ENCODE measurements at regions not wholly inside any gene's neighbourhood (a gene's known extent, or its start where the extent isn't known, plus 50 kb on each side); places are given as distances from the start of the nearest gene placed in this dataset.

DNA sequence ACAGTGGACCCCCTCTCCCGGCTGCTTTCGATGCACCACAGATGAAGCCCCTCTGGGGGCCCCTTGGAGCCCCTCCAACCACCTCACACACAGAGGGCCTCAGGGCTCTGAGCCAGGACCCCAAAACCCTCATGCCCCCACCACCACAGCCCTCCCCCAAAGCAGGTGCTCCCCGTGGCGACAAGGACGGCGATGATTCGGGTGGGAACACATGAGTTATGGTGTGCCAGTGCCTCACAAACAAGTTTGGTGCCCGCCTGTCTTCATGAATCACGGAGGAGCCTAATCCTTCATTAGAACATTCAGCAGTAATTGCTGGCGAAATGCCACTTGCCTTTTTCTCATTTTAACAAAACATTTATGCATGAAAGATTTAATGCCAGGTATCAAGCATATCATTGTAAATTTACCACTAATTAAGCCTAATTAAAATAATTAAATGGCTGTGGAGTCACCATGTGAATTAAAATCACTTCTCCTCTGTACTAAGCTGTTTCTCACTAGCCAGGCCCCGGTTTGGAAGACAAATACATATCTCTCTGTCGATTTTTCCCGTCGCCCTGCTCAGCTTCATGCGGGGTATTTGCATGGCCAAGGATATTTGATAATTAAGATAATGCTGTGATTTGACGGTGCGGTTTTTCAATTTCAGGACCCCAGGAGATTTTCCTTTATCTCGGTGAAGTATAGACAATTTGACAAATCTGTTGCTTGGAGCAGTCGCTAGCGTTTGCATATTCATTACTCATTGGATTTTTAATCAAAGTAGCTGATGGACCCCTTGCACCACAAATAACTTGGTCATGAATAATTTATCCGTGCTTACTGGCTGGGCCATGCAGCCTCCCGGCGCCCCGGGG is 157.0 kb downstream of the TLE3 start:
- TF ChIP-seq, protein P1, sequence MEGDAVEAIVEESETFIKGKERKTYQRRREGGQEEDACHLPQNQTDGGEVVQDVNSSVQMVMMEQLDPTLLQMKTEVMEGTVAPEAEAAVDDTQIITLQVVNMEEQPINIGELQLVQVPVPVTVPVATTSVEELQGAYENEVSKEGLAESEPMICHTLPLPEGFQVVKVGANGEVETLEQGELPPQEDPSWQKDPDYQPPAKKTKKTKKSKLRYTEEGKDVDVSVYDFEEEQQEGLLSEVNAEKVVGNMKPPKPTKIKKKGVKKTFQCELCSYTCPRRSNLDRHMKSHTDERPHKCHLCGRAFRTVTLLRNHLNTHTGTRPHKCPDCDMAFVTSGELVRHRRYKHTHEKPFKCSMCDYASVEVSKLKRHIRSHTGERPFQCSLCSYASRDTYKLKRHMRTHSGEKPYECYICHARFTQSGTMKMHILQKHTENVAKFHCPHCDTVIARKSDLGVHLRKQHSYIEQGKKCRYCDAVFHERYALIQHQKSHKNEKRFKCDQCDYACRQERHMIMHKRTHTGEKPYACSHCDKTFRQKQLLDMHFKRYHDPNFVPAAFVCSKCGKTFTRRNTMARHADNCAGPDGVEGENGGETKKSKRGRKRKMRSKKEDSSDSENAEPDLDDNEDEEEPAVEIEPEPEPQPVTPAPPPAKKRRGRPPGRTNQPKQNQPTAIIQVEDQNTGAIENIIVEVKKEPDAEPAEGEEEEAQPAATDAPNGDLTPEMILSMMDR (IDR thresholded peaks at IDR 0.05) = no peak
- TF ChIP-seq POLR2AphosphoS5 (IDR thresholded peaks at IDR 0.05; ENCODE audit: insufficient read depth in 1 of 2, low read depth in 1 of 2) (no peak), POLR2A (IDR thresholded peaks at IDR 0.05) (no peak)
- no peak overlapping the region for H3K27ac ChIP-seq

DNA sequence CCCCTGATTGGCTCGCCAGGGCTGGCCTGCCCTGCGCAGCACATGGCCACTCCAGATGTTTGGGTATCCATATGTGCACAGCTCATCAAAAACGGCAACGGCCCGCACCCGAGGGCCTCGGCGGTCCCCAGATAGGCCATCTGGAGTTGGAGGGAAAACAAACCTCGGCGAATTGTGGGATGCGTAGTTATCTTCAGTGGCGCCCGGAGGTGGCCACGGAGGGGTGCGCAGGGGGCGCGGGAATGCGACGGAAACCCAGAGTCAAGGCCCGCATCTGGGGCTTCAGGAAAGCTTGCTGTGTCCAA is 156.5 kb downstream of the TLE3 start:
- Histone ChIP-seq H3K27ac (no peak overlapping the region), H3K36me3 (no peaks in the 10 kb centered on the region), H3K4me3 (no peak overlapping the region), H3K27me3 (no peaks in the 10 kb centered on the region), H3K4me1 (no peaks in the 10 kb centered on the region), H3K9me3 (no peaks in the 10 kb centered on the region)
- intact Hi-C loops (cut with DNase I) = no loop called here
- TF ChIP-seq, protein P1 (IDR thresholded peaks at IDR 0.05) = no peak
- no peak for TF ChIP-seq POLR2AphosphoS5 (IDR thresholded peaks at IDR 0.05; ENCODE audit: insufficient read depth in 1 of 2, low read depth in 1 of 2)
- DNase-seq (ENCODE audit: extremely low spot score in 2 of 2) = peak in 1 of 2 donors; percentile 91

More for the DNA sequence above, 157.0 kb downstream of the TLE3 start:
- Histone ChIP-seq H3K4me1 (no peaks in the 10 kb centered on the region), H3K27me3 (no peaks in the 10 kb centered on the region), H3K9me3 (no peaks in the 10 kb centered on the region), H3K4me3 (no peak overlapping the region), H3K36me3 (no peaks in the 10 kb centered on the region)
- intact Hi-C loops (cut with DNase I) = no loop called here
- peak in 1 of 2 donors; percentile 67 for DNase-seq (ENCODE audit: extremely low spot score in 2 of 2)

DNA sequence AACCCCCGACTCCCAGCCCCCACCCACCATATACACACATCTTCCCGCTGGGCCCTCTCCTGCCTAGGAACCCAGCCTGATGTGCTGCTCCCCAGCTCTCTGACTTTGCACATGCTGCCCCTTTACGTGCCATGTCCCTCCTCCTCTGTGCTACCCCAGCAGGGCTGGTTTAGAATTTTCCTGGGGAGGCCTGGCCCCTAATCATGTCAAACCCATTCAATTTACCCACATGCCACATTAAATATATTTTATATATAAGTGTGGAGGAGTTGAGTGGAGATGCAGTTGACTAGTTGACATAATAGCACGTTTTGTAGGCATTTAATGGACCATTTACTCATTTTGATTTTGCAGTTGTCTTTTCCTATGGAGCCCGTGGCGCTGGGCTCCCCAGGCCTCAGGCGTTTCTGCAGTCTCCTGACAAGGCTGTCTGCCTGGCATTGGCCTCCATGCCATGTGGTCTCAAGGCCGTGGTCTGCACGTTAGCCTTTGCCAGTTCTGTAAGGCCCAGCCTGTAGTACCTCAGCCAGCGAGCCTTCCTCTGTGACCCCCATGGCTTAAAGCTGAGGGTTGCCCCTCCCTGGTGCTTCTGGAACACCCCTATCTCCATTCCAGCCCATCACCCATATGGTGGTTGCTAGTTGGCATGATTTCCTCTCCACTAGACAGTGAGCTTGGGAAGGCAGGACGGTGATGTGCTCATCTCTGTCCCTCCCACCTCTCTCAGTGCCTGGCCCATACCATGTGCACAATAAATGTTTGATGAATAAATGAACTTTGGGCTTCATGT is 155.8 kb downstream of the TLE3 start:
- H3K27ac ChIP-seq = no peak overlapping the region
- H3K4me1 ChIP-seq = no peaks in the 10 kb centered on the region
- intact Hi-C loops (cut with DNase I) = no loop called here

DNA sequence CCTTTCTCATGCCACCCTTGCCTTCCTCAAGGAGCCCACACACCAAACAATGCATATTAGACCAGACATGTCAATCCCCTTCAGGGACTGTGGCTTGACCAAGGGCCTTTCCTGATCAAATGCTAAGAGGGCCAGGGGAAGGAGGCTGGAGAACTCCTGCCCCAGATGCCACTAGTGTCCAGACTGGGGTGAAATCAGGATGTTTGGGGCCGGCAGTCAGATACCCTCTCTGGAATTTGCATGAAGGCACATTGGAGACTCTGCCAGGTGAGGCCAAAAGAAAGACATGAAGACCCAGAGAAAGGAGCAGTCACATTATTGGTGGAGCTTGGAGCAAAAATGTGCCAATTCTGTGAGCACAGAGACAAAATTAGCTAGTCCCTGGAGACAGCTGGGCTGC is 154.1 kb downstream of the TLE3 start:
- no peak overlapping the region for H3K27ac ChIP-seq
- H3K4me1 ChIP-seq = no peaks in the 10 kb centered on the region
- no peaks in the 10 kb centered on the region for H3K36me3 ChIP-seq
- TF ChIP-seq POLR2A (IDR thresholded peaks at IDR 0.05) (no peak), POLR2AphosphoS5 (IDR thresholded peaks at IDR 0.05; ENCODE audit: insufficient read depth in 1 of 2, low read depth in 1 of 2) (no peak)
- TF ChIP-seq, protein P1 (IDR thresholded peaks at IDR 0.05) = no peak
- intact Hi-C loops (cut with DNase I) = no loop called here
- no peak overlapping the region for H3K4me3 ChIP-seq
- H3K9me3 ChIP-seq = no peaks in the 10 kb centered on the region
- peak in 1 of 2 donors; percentile 87 for DNase-seq (ENCODE audit: extremely low spot score in 2 of 2)
- H3K27me3 ChIP-seq = no peaks in the 10 kb centered on the region

More for the DNA sequence above, 155.8 kb downstream of the TLE3 start:
- no peaks in the 10 kb centered on the region for H3K36me3 ChIP-seq
- no peaks in the 10 kb centered on the region for H3K27me3 ChIP-seq
- no peak overlapping the region for H3K4me3 ChIP-seq
- peak in 1 of 2 donors; percentile 81 for DNase-seq (ENCODE audit: extremely low spot score in 2 of 2)
- TF ChIP-seq, protein P1 (IDR thresholded peaks at IDR 0.05) = no peak
- no peak for TF ChIP-seq POLR2A (IDR thresholded peaks at IDR 0.05)
- TF ChIP-seq POLR2AphosphoS5 (IDR thresholded peaks at IDR 0.05; ENCODE audit: insufficient read depth in 1 of 2, low read depth in 1 of 2) = no peak
- no peaks in the 10 kb centered on the region for H3K9me3 ChIP-seq

Data from vagina (tissue), 2 donors.